B cell (primary cell): ENCODE measurements at regions not wholly inside any gene's neighbourhood (a gene's known extent, or its start where the extent isn't known, plus 50 kb on each side); places are given as distances from the start of the nearest gene placed in this dataset.

Source experiments
- EZH2 ChIP-seq: IDR thresholded peaks from 2 replicates; pipeline ENCODE4 v1.6.1; 2012; ENCODE audit warnings: borderline replicate concordance, low read depth, mild to moderate bottlenecking, moderate library complexity, low read length; ENCODE audit not compliant: insufficient read depth, poor library complexity, severe bottlenecking
- TF ChIP-seq, protein P1 (sequence below): fragments of 200-600 bp; IDR thresholded peaks from one replicate; pipeline ENCODE4 v1.8.0; 2022; ENCODE audit warnings: antibody characterized with exemption, mild to moderate bottlenecking

DNA sequence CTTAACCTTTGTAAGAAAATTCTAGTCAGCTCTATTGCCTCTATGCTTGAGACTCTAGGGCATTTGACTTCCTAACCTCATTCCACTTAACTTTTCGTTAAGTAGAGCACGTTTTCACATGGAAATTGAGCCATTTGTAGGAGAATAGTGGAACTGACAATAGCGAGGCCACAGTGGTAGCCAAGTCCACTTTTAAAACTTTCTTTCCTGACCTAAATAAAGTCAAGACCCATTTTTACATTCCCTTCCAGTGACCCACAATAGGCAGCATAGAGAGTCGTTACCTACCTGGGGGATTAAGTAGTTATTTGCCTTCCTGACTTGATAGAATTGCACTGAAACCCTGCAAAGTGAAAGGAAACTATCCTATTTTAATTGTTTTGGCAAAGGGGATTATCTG is 386.0 kb upstream of the NECTIN3 start:
- TF ChIP-seq, protein P1, sequence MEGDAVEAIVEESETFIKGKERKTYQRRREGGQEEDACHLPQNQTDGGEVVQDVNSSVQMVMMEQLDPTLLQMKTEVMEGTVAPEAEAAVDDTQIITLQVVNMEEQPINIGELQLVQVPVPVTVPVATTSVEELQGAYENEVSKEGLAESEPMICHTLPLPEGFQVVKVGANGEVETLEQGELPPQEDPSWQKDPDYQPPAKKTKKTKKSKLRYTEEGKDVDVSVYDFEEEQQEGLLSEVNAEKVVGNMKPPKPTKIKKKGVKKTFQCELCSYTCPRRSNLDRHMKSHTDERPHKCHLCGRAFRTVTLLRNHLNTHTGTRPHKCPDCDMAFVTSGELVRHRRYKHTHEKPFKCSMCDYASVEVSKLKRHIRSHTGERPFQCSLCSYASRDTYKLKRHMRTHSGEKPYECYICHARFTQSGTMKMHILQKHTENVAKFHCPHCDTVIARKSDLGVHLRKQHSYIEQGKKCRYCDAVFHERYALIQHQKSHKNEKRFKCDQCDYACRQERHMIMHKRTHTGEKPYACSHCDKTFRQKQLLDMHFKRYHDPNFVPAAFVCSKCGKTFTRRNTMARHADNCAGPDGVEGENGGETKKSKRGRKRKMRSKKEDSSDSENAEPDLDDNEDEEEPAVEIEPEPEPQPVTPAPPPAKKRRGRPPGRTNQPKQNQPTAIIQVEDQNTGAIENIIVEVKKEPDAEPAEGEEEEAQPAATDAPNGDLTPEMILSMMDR = no peak
- TF ChIP-seq EZH2 = no peak
